Common myeloid progenitor, CD34-positive (primary cell): ENCODE measurements at regions not wholly inside any gene's neighbourhood (a gene's known extent, or its start where the extent isn't known, plus 50 kb on each side); places are given as distances from the start of the nearest gene placed in this dataset.

Experiments used
- CTCF ChIA-PET: fragments of 350-600 bp; sonication (Branson Sonifier 250); formaldehyde crosslinking; loops from one replicate; lab custom pipeline; 2021; ENCODE audit warnings: antibody characterized with exemption; lab: Charles Lee
- POLR2A ChIA-PET: fragments of 350-600 bp; sonication (Branson Sonifier 250); formaldehyde crosslinking; loops from one replicate; lab custom pipeline; 2021; ENCODE audit warnings: antibody characterized with exemption; lab: Charles Lee
- DNase-seq, 3 donors: peaks; one replicate each; pipeline versions ENCODE4 v3.0.0 to v3.0.0-alpha.2; 2013
- H3K27ac ChIP-seq, 2 experiments: 1 replicate in 1 of 2; 2 replicates in 1 of 2; pipeline ENCODE4 v1.7.0; 2013; ENCODE audit warnings: inconsistent platforms in 2 of 2, low read length in 2 of 2, mild to moderate bottlenecking in 2 of 2, low read depth in 1 of 2, moderate library complexity in 1 of 2; ENCODE audit not compliant: severe bottlenecking in 2 of 2, insufficient read depth in 1 of 2, poor library complexity in 1 of 2
- H3K27me3 ChIP-seq, 5 experiments: replicated peaks in 2 of 5; 1 replicate in 3 of 5; 2 replicates in 2 of 5; pipeline versions ENCODE4 v1.6.1 to v1.7.0; 2013; ENCODE audit warnings: low read length in 4 of 5, mild to moderate bottlenecking in 2 of 5, moderate library complexity in 2 of 5, inconsistent platforms in 1 of 5; ENCODE audit not compliant: insufficient read depth in 5 of 5, control insufficient read depth in 4 of 5
- H3K36me3 ChIP-seq, 4 experiments: 1 replicate in 2 of 4; 2 replicates in 2 of 4; pipeline versions ENCODE4 v1.6.1 to v1.7.0; 2013; ENCODE audit warnings: low read length in 3 of 4, control low read depth in 1 of 4, mild to moderate bottlenecking in 1 of 4; ENCODE audit not compliant: control insufficient read depth in 4 of 4, insufficient read depth in 4 of 4
- H3K4me1 ChIP-seq, 4 experiments: 1 replicate in 3 of 4; 2 replicates in 1 of 4; pipeline versions ENCODE4 v1.6.1 to v1.7.1; 2013; ENCODE audit warnings: low read length in 3 of 4, mild to moderate bottlenecking in 3 of 4, control low read depth in 1 of 4, inconsistent platforms in 1 of 4, moderate library complexity in 1 of 4; ENCODE audit not compliant: control insufficient read depth in 4 of 4, insufficient read depth in 4 of 4; ENCODE audit errors: control extremely low read depth in 1 of 4
- H3K4me3 ChIP-seq, 7 experiments: 1 replicate in 4 of 7; 2 replicates in 3 of 7; pipeline versions ENCODE4 v1.5.1 to v1.7.0; 2013; ENCODE audit warnings: mild to moderate bottlenecking in 7 of 7, low read length in 6 of 7, moderate library complexity in 6 of 7, inconsistent platforms in 2 of 7, low read depth in 2 of 7, control low read depth in 1 of 7; ENCODE audit not compliant: insufficient read depth in 4 of 7, control insufficient read depth in 1 of 7; ENCODE audit errors: extremely low read depth in 1 of 7
- H3K9me3 ChIP-seq, 5 experiments: 1 replicate in 4 of 5; 2 replicates in 1 of 5; pipeline versions ENCODE4 v1.6.1 to v1.7.1; 2013; ENCODE audit warnings: low read length in 4 of 5, mild to moderate bottlenecking in 2 of 5, inconsistent platforms in 1 of 5, low read depth in 1 of 5, moderate library complexity in 1 of 5; ENCODE audit not compliant: control insufficient read depth in 4 of 5, insufficient read depth in 2 of 5; ENCODE audit errors: control extremely low read depth in 1 of 5
- WGBS: methylation state at CpG from one replicate; pipeline ENCODE4 v1.1.5; 2013; ENCODE audit not compliant: insufficient coverage; 5-methylcytosine and 5-hydroxymethylcytosine counted together

DNA sequence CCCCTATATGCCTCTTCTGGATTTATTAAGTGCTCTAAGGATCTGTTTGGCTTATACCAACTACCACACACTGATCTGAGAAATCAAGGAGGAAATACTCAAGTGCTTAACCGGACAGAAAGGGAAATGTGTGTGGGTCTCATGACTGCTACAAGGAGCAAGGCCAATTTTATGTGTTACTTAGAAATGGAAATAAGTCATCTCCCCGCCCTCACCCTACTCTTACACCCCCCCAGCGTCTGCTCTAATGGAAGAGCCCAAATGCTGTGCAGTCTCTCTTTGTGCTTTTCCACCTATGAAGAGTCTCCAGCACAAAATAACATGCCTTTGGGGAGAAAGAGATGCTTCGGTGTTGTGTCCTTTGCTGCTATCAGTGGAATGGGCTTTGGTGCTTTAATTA lies 428.8 kb upstream of the ARID1B start:
- POLR2A ChIA-PET = no interaction called here
- WGBS = no CpG with 5 or more reads among the region's 4 CpGs

DNA sequence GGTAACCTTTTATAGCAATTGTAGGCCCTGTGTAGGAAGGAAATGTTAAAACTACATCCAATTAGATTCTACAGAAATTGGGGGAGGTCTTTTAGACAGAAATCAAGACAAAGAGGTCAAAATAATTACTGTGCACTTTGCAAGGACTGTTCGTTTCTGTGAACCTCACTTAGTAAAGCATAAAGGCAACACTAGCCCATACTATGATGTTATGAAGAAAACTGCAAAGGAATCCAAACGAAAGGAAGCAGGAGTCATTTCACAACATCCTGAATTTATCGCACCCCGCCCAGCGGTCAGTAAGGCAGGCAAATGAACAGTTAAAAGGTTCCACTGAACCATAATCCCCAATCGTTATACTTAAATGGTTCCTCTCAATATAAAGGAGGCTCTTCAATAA lies 429.5 kb upstream of the ARID1B start:
- peak in 2 of 3 donors; percentile 57 to 70 for DNase-seq
- Histone ChIP-seq H3K27ac (peak overlapping the region in 1 of 2 experiments; percentile 52), H3K9me3 (no peaks in the 10 kb centered on the region), H3K4me1 (peaks cover 11 to 46% (median 34%) of the 10 kb centered on the region in 4 experiments), H3K4me3 (peak overlapping the region in 5 of 7 experiments; percentile 5 to 57 (median 37)), H3K27me3 (no peaks in the 10 kb centered on the region), H3K36me3 (no peaks in the 10 kb centered on the region)
- POLR2A ChIA-PET = no interaction called here
- WGBS = 0% methylated on average over 1 of the region's 6 CpGs
- CTCF ChIA-PET = interaction anchor here (0.7 kb wide), 1 partner anchor 427 kb away, joined by 3 read pairs; no protein-coding TSS in a partner anchor

More for the DNA sequence above, 428.8 kb upstream of the ARID1B start:
- Histone ChIP-seq H3K9me3 (no peaks in the 10 kb centered on the region), H3K27me3 (no peaks in the 10 kb centered on the region), H3K4me3 (peak overlapping the region in 2 of 7 experiments; percentile 38 to 57), H3K27ac (peak overlapping the region in 1 of 2 experiments; percentile 52), H3K4me1 (peaks cover 11 to 46% (median 34%) of the 10 kb centered on the region in 4 experiments), H3K36me3 (no peaks in the 10 kb centered on the region)
- DNase-seq = peak; percentile 34 to 80 (median 70)
- CTCF ChIA-PET = no interaction called here

DNA sequence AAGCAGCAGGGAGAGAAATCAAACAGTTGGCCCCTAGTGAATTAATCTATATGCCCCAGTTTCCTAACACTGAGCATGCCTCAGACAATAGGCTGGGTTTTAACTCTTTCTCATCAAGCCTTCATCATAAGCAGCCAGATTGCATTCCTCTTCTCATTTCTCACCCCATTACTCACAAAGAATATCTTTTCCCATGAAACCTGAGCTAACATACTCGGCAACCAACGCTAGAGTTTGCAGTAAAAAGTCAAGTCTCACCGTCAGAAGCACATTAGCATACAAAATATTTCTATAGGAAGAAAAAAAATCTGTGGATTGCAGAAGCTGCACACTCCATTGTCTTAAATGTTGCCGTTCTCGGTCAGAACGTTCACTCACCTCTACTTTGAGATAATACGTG lies 429.9 kb upstream of the ARID1B start:
- POLR2A ChIA-PET = no interaction called here
- peak overlapping the region in 1 of 2 experiments; percentile 52 for H3K27ac ChIP-seq
- H3K4me3 ChIP-seq = peak overlapping the region in 5 of 7 experiments; percentile 5 to 57 (median 37)
- WGBS = 70% methylated on average over 2 of the region's 7 CpGs
- CTCF ChIA-PET = interaction anchor here (0.7 to 0.9 kb wide), 2 partner anchors 35 to 426 kb away, joined by 3 read pairs; no protein-coding TSS in a partner anchor
- no peaks in the 10 kb centered on the region for H3K9me3 ChIP-seq
- H3K36me3 ChIP-seq = no peaks in the 10 kb centered on the region
- H3K27me3 ChIP-seq = no peaks in the 10 kb centered on the region
- peaks cover 11 to 46% (median 34%) of the 10 kb centered on the region in 4 experiments for H3K4me1 ChIP-seq
- no peak for DNase-seq

DNA sequence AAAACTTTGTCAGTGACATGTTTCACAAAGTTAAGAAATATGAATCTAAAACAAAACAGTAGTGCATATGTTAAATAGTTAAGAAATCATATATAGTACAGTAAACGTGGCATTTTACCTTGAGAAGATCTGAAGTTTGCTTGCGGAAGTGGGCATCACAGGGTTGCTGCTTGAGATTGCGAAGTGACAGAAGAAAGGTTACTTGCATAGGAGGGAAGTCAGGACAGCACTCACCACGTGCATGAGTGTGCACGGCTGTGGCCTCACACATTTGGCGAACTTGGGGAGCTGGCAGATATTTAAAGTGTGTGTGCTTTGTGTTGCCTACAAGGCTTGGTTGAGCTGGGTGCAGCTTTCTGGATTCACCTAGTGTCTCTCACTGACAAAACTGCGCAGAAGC lies 431.5 kb upstream of the ARID1B start:
- ChIA-PET CTCF (no interaction called here), POLR2A (no interaction called here)
- Histone ChIP-seq H3K4me3 (no peak overlapping the region), H3K27me3 (no peaks in the 10 kb centered on the region), H3K27ac (no peak overlapping the region), H3K36me3 (no peaks in the 10 kb centered on the region), H3K9me3 (no peaks in the 10 kb centered on the region), H3K4me1 (peaks cover 11 to 46% (median 34%) of the 10 kb centered on the region in 4 experiments)
- WGBS = 68% methylated on average over 7 of the region's 7 CpGs
- DNase-seq = peak in 2 of 3 donors; percentile 51 to 70

DNA sequence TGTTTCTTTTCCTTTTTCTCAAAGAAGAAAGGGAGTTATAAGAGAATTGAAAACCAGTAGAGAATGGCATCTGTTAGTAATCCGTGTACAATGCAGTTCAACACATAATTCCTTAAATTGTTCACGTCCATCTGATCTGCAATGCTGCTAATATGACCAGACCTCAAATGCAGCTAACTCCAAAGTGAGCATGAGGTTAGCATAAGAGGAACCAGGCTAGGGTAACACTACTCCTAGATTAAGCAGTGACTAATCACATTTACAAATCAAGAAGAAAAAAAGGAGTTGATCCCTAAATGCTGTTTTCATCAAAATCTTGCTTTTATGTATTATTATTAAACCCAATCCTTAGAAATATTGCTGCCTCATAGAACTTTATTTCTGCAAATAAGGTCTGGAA lies 432.7 kb upstream of the ARID1B start:
- ChIA-PET CTCF (no interaction called here), POLR2A (no interaction called here)
- no peaks in the 10 kb centered on the region for H3K9me3 ChIP-seq
- H3K4me1 ChIP-seq = peaks cover 11 to 44% (median 34%) of the 10 kb centered on the region in 4 experiments
- no CpG with 5 or more reads among the region's 2 CpGs for WGBS
- no peak overlapping the region for H3K27ac ChIP-seq
- no peak overlapping the region for H3K4me3 ChIP-seq
- no peaks in the 10 kb centered on the region for H3K27me3 ChIP-seq
- peak in 2 of 3 donors; percentile 64 to 74 for DNase-seq
- no peaks in the 10 kb centered on the region for H3K36me3 ChIP-seq

DNA sequence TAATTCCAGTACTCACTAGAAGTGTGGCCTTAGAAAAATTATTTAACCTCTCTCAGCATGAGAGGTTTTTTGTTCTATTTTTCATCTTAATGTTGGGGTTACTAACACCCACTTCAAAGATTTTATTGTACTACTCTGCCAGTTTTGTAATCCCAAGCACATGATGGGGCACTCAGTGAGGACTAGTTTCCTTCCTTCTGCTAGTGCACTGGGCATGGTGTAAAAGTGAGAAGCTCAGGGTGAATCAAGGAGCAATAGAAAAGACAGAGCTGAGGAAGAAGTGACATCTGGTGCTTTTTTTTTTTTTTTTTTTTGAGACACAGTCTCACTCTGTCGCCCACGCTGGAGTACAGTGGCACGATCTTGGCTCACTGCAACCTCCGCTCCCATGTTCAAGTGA lies 439.4 kb upstream of the ARID1B start:
- no peak for DNase-seq
- Histone ChIP-seq H3K27ac (no peak overlapping the region), H3K4me1 (peaks cover 0 to 31% (median 12%) of the 10 kb centered on the region in 4 experiments), H3K4me3 (no peak overlapping the region), H3K36me3 (peaks cover 0 to 1% (median 0%) of the 10 kb centered on the region in 4 experiments), H3K27me3 (no peaks in the 10 kb centered on the region), H3K9me3 (peaks cover under 1 to 4% (median 2%) of the 10 kb centered on the region in 5 experiments)
- POLR2A ChIA-PET = no interaction called here
- WGBS = 54% methylated on average over 3 of the region's 4 CpGs
- CTCF ChIA-PET = interaction anchor here (0.8 kb wide), 1 partner anchor 34 kb away, joined by 3 read pairs; no protein-coding TSS in a partner anchor

DNA sequence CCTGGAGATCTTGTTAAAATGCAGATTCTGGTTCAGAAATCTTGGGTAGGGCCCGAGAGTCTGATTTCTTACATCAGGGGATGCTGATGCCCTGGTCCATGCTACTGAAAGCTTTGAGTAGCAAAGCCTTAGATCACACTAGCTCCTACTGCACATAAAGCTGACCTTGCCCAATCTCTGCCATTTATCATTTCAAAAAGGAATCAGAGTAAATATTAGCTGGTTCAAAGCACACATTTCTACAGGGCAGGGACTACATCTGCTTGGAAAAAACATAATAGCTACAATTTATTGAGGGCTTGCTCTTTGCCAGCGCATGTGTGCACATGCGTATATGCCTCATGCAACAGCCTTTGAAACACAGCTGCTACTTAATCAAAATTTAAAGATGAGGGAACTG lies 440.4 kb upstream of the ARID1B start:
- H3K27me3 ChIP-seq = no peaks in the 10 kb centered on the region
- POLR2A ChIA-PET = interaction anchor here (0.8 kb wide), 1 partner anchor 444 kb away, joined by 4 read pairs; no protein-coding TSS in a partner anchor
- no peak overlapping the region for H3K27ac ChIP-seq
- peaks cover 4 to 11% (median 7%) of the 10 kb centered on the region in 5 experiments for H3K9me3 ChIP-seq
- peaks cover 0 to 3% (median 0%) of the 10 kb centered on the region in 4 experiments for H3K36me3 ChIP-seq
- 95% methylated on average over 3 of the region's 3 CpGs for WGBS
- no peak for DNase-seq
- CTCF ChIA-PET = interaction anchor here (1.1 to 1.3 kb wide), 2 partner anchors 13 to 53 kb away, joined by 3 read pairs; no protein-coding TSS in a partner anchor
- H3K4me1 ChIP-seq = peaks cover 0 to 31% (median 12%) of the 10 kb centered on the region in 4 experiments
- H3K4me3 ChIP-seq = no peak overlapping the region
